Prostate gland (tissue), 2 donors: ENCODE measurements at regions not wholly inside any gene's neighbourhood (a gene's known extent, or its start where the extent isn't known, plus 50 kb on each side); places are given as distances from the start of the nearest gene placed in this dataset.

Experiments
- POLR2A ChIP-seq: fragments of 450-650 bp; IDR thresholded peaks from one replicate; pipeline ENCODE4 v1.6.1; 2016; ENCODE audit warnings: antibody characterized with exemption, mild to moderate bottlenecking
- POLR2AphosphoS5 ChIP-seq: sonication (generic); formaldehyde crosslinking; IDR thresholded peaks from one replicate; pipeline ENCODE4 v1.6.1; 2017; ENCODE audit warnings: antibody characterized with exemption
- TF ChIP-seq, protein P1 (sequence below), 4 experiments: fragments of 200-600 bp in 2 of 4; fragments of 450-650 bp in 2 of 4; sonication (generic) in 2 of 4; IDR thresholded peaks; 1 replicate in 3 of 4; 2 replicates in 1 of 4; pipeline ENCODE4 v1.5.1; 2016 to 2019; ENCODE audit warnings: antibody characterized with exemption in 4 of 4, mild to moderate bottlenecking in 2 of 4, moderate library complexity in 2 of 4

DNA sequence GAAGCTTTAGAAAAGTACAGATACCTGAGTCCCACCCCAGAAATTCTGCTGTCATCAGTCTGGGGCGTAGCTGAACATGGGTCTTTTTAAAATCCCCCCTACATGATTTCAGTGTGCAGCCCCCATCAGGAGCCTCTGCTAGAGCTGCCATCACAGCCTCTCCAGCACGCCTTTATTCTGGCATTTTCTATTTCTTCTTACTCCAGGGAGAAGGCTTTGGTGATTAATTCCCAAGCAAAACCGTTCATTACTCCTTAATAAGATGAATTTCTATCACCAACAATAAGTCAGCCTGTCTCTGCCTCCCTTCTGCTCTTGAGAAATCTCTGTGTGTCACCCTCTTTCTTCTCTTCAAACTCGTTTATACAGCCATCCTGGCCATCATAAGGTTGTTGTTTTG, 160.3 kb downstream of the KATNAL1 start:
- TF ChIP-seq, protein P1, sequence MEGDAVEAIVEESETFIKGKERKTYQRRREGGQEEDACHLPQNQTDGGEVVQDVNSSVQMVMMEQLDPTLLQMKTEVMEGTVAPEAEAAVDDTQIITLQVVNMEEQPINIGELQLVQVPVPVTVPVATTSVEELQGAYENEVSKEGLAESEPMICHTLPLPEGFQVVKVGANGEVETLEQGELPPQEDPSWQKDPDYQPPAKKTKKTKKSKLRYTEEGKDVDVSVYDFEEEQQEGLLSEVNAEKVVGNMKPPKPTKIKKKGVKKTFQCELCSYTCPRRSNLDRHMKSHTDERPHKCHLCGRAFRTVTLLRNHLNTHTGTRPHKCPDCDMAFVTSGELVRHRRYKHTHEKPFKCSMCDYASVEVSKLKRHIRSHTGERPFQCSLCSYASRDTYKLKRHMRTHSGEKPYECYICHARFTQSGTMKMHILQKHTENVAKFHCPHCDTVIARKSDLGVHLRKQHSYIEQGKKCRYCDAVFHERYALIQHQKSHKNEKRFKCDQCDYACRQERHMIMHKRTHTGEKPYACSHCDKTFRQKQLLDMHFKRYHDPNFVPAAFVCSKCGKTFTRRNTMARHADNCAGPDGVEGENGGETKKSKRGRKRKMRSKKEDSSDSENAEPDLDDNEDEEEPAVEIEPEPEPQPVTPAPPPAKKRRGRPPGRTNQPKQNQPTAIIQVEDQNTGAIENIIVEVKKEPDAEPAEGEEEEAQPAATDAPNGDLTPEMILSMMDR (IDR thresholded peaks at IDR 0.05), result no peak
- TF ChIP-seq POLR2A (no peak), POLR2AphosphoS5 (no peak)
